Stimulated activated effector memory CD8-positive, alpha-beta T cell treated with anti-CD3 and anti-CD28 coated beads, Interleukin-12 subunit alpha, Interleukin-12 subunit beta, amount 100 ng/mL, for 72 hours (primary cell): ENCODE measurements at regions not wholly inside any gene's neighbourhood (a gene's known extent, or its start where the extent isn't known, plus 50 kb on each side); places are given as distances from the start of the nearest gene placed in this dataset.
A peak's percentile ranks its signal among the peaks of the same experiment; 100 is the strongest.

Experiments
- ATAC-seq: fragments of 150-1000 bp; cut with Tn5 transposase; 2 replicates; pipeline ENCODE4 v1.10.0; 2021
- DNase-seq, 2 donors: peaks; one replicate each; pipeline ENCODE4 v3.0.0; 2021 to 2022; ENCODE audit warnings: low spot score in 2 of 2
- H3K27ac Mint-ChIP-seq: one replicate; pipeline ENCODE4 v1.8.0; 2022; ENCODE audit warnings: mild to moderate bottlenecking, mixed read lengths
- H3K36me3 Mint-ChIP-seq: one replicate; pipeline ENCODE4 v1.8.0; 2022; ENCODE audit warnings: mild to moderate bottlenecking, mixed read lengths
- H3K4me1 Mint-ChIP-seq: one replicate; pipeline ENCODE4 v1.8.0; 2022; ENCODE audit warnings: mixed read lengths
- H3K4me3 Mint-ChIP-seq: one replicate; pipeline ENCODE4 v1.8.0; 2022; ENCODE audit warnings: mild to moderate bottlenecking, mixed read lengths
- H3K9me3 Mint-ChIP-seq: one replicate; pipeline ENCODE4 v1.8.0; 2022; ENCODE audit warnings: mixed read lengths

GRCh38 chr20:24139846-24140245, 151.3 kb upstream of the GGTLC1 start:
- no peak overlapping the region for H3K27ac Mint-ChIP-seq
- no peaks in the 10 kb centered on the region for H3K36me3 Mint-ChIP-seq
- DNase-seq (no peak), ATAC-seq (no peak)
- no peaks in the 10 kb centered on the region for H3K9me3 Mint-ChIP-seq
- H3K4me1 Mint-ChIP-seq, result peaks cover 21% of the 10 kb centered on the region
- H3K4me3 Mint-ChIP-seq, result no peak overlapping the region

- Mint-ChIP-seq H3K36me3 (no peaks in the 10 kb centered on the region), H3K4me3 (no peak overlapping the region), H3K9me3 (no peaks in the 10 kb centered on the region), H3K27ac (peak overlapping the region; percentile 15), H3K4me1 (peaks cover 21% of the 10 kb centered on the region)
- DNase-seq (no peak), ATAC-seq (no peak)
Observed at GRCh38 chr20:24138951-24139350, 150.4 kb upstream of the GGTLC1 start.

GRCh38 chr20:24138196-24138857, 149.7 kb upstream of the GGTLC1 start:
- Mint-ChIP-seq H3K9me3 (no peaks in the 10 kb centered on the region), H3K36me3 (no peaks in the 10 kb centered on the region), H3K4me3 (no peak overlapping the region), H3K27ac (peak overlapping the region; percentile 15), H3K4me1 (peaks cover 19% of the 10 kb centered on the region)
- ATAC-seq (no peak), DNase-seq (no peak)

GRCh38 chr20:24136659-24137246, 148.2 kb upstream of the GGTLC1 start:
- Mint-ChIP-seq H3K4me1 (peaks cover 30% of the 10 kb centered on the region), H3K27ac (no peak overlapping the region), H3K36me3 (no peaks in the 10 kb centered on the region), H3K4me3 (no peak overlapping the region), H3K9me3 (no peaks in the 10 kb centered on the region)
- DNase-seq (no peak), ATAC-seq (no peak)

- Mint-ChIP-seq H3K4me1 (peaks cover 34% of the 10 kb centered on the region), H3K36me3 (no peaks in the 10 kb centered on the region), H3K27ac (no peak overlapping the region), H3K9me3 (no peaks in the 10 kb centered on the region), H3K4me3 (peak overlapping the region; percentile 36)
- ATAC-seq (peak; percentile 57), DNase-seq (no peak)
Observed at GRCh38 chr20:24135781-24136180, 147.2 kb upstream of the GGTLC1 start.

- no peak for DNase-seq
- no peaks in the 10 kb centered on the region for H3K36me3 Mint-ChIP-seq
- H3K9me3 Mint-ChIP-seq, result no peaks in the 10 kb centered on the region
- H3K27ac Mint-ChIP-seq, result no peak overlapping the region
- H3K4me3 Mint-ChIP-seq, result no peak overlapping the region
- ATAC-seq, result no peak
- H3K4me1 Mint-ChIP-seq, result peaks cover 34% of the 10 kb centered on the region
Observed at GRCh38 chr20:24134930-24135329, 146.4 kb upstream of the GGTLC1 start.

GRCh38 chr20:24134284-24134683, 145.7 kb upstream of the GGTLC1 start:
- Mint-ChIP-seq H3K27ac (peak overlapping the region; percentile 15), H3K4me3 (no peak overlapping the region)

GRCh38 chr20:24132246-24132645, 143.7 kb upstream of the GGTLC1 start:
- H3K27ac Mint-ChIP-seq, result peak overlapping the region; percentile 59

More at GRCh38 chr20:24134284-24134683, 145.7 kb upstream of the GGTLC1 start:
- Mint-ChIP-seq H3K9me3 (no peaks in the 10 kb centered on the region), H3K4me1 (peaks cover 34% of the 10 kb centered on the region), H3K36me3 (no peaks in the 10 kb centered on the region)
- no peak for DNase-seq
- ATAC-seq, result no peak

GRCh38 chr20:24131684-24132083, 143.1 kb upstream of the GGTLC1 start:
- DNase-seq, result no peak
- ATAC-seq, result peak; percentile 73
- peaks cover 34% of the 10 kb centered on the region for H3K4me1 Mint-ChIP-seq
- no peaks in the 10 kb centered on the region for H3K9me3 Mint-ChIP-seq
- peak overlapping the region; percentile 59 for H3K27ac Mint-ChIP-seq
- no peak overlapping the region for H3K4me3 Mint-ChIP-seq
- no peaks in the 10 kb centered on the region for H3K36me3 Mint-ChIP-seq

More at GRCh38 chr20:24132246-24132645, 143.7 kb upstream of the GGTLC1 start:
- Mint-ChIP-seq H3K4me3 (no peak overlapping the region), H3K4me1 (peaks cover 34% of the 10 kb centered on the region), H3K9me3 (no peaks in the 10 kb centered on the region), H3K36me3 (no peaks in the 10 kb centered on the region)
- ATAC-seq (no peak), DNase-seq (no peak)

GRCh38 chr20:24131281-24131680, 142.7 kb upstream of the GGTLC1 start:
- ATAC-seq, result no peak
- H3K27ac Mint-ChIP-seq, result peak overlapping the region; percentile 59
- H3K9me3 Mint-ChIP-seq, result no peaks in the 10 kb centered on the region
- no peaks in the 10 kb centered on the region for H3K36me3 Mint-ChIP-seq
- no peak for DNase-seq
- H3K4me1 Mint-ChIP-seq, result peaks cover 34% of the 10 kb centered on the region
- no peak overlapping the region for H3K4me3 Mint-ChIP-seq

GRCh38 chr20:24129641-24130040, 141.1 kb upstream of the GGTLC1 start:
- Mint-ChIP-seq H3K4me1 (peaks cover 24% of the 10 kb centered on the region), H3K36me3 (no peaks in the 10 kb centered on the region), H3K9me3 (no peaks in the 10 kb centered on the region), H3K27ac (no peak overlapping the region), H3K4me3 (no peak overlapping the region)
- DNase-seq, result no peak
- ATAC-seq, result no peak

- H3K27ac Mint-ChIP-seq, result no peak overlapping the region
- H3K4me1 Mint-ChIP-seq, result no peaks in the 10 kb centered on the region
Observed at GRCh38 chr20:24124951-24125650, 136.5 kb upstream of the GGTLC1 start.

GRCh38 chr20:24124003-24124402, 135.4 kb upstream of the GGTLC1 start:
- Mint-ChIP-seq H3K4me3 (no peak overlapping the region), H3K9me3 (no peaks in the 10 kb centered on the region), H3K27ac (no peak overlapping the region), H3K4me1 (no peaks in the 10 kb centered on the region), H3K36me3 (no peaks in the 10 kb centered on the region)
- DNase-seq (no peak), ATAC-seq (no peak)

More at GRCh38 chr20:24124951-24125650, 136.5 kb upstream of the GGTLC1 start:
- ATAC-seq (no peak), DNase-seq (no peak)
- Mint-ChIP-seq H3K9me3 (no peaks in the 10 kb centered on the region), H3K4me3 (no peak overlapping the region), H3K36me3 (no peaks in the 10 kb centered on the region)

GRCh38 chr20:24118441-24119175, 130.0 kb upstream of the GGTLC1 start:
- no peak for ATAC-seq
- Mint-ChIP-seq H3K4me1 (no peaks in the 10 kb centered on the region), H3K36me3 (no peaks in the 10 kb centered on the region), H3K9me3 (no peaks in the 10 kb centered on the region), H3K27ac (no peak overlapping the region), H3K4me3 (no peak overlapping the region)
- DNase-seq, result no peak

GRCh38 chr20:24118034-24118433, 129.5 kb upstream of the GGTLC1 start:
- Mint-ChIP-seq H3K4me1 (no peaks in the 10 kb centered on the region), H3K4me3 (no peak overlapping the region), H3K27ac (no peak overlapping the region), H3K36me3 (no peaks in the 10 kb centered on the region), H3K9me3 (no peaks in the 10 kb centered on the region)
- ATAC-seq (no peak), DNase-seq (no peak)
